Activated CD4-positive, alpha-beta memory T cell treated with anti-CD3 and anti-CD28 coated beads for 36 hours (primary cell): ENCODE measurements at regions not wholly inside any gene's neighbourhood (a gene's known extent, or its start where the extent isn't known, plus 50 kb on each side); places are given as distances from the start of the nearest gene placed in this dataset.

Experiments used
- CTCF ChIA-PET: fragments of 350-600 bp; sonication (Branson Sonifier 250); formaldehyde crosslinking; loops from one replicate; lab custom pipeline; 2021; ENCODE audit warnings: antibody characterized with exemption, inconsistent platforms; lab: Charles Lee
- POLR2A ChIA-PET: fragments of 350-600 bp; sonication (Branson Sonifier 250); formaldehyde crosslinking; loops from one replicate; lab custom pipeline; 2021; ENCODE audit warnings: antibody characterized with exemption; lab: Charles Lee
- DNase-seq: peaks from one replicate; pipeline ENCODE4 v3.0.0-alpha.2; 2020
- H3K27ac Mint-ChIP-seq: one replicate; pipeline ENCODE4 v1.8.0; 2021; ENCODE audit warnings: mixed read lengths
- H3K27me3 Mint-ChIP-seq: one replicate; pipeline ENCODE4 v1.8.0; 2021; ENCODE audit warnings: mixed read lengths
- H3K36me3 Mint-ChIP-seq: one replicate; pipeline ENCODE4 v1.8.0; 2021; ENCODE audit warnings: mixed read lengths
- H3K4me1 Mint-ChIP-seq: one replicate; pipeline ENCODE4 v1.8.0; 2021; ENCODE audit warnings: low read depth, mixed read lengths
- H3K4me3 Mint-ChIP-seq: one replicate; pipeline ENCODE4 v1.8.0; 2021; ENCODE audit warnings: mild to moderate bottlenecking, mixed read lengths
- H3K9me3 Mint-ChIP-seq: one replicate; pipeline ENCODE4 v1.8.0; 2021; ENCODE audit warnings: mixed read lengths
- intact Hi-C: fragments of 100-400 bp; cut with micrococcal nuclease; formaldehyde crosslinking; loops from one replicate; pipeline ENCODE4 v1.15.1; 2023

GRCh38 chr4:29046186-29046585, 1674.0 kb upstream of the PCDH7 start:
- H3K27me3 Mint-ChIP-seq, result no peaks in the 10 kb centered on the region
- no peak overlapping the region for H3K27ac Mint-ChIP-seq
- CTCF ChIA-PET, result no interaction called here
- POLR2A ChIA-PET, result no interaction called here
- H3K36me3 Mint-ChIP-seq, result no peaks in the 10 kb centered on the region
- H3K9me3 Mint-ChIP-seq, result peaks cover 8% of the 10 kb centered on the region
- DNase-seq, result no peak
- no peaks in the 10 kb centered on the region for H3K4me1 Mint-ChIP-seq
- intact Hi-C loops, result no loop called here
- no peak overlapping the region for H3K4me3 Mint-ChIP-seq

- Mint-ChIP-seq H3K27me3 (no peaks in the 10 kb centered on the region), H3K4me1 (no peaks in the 10 kb centered on the region), H3K27ac (no peak overlapping the region), H3K9me3 (peaks cover 8% of the 10 kb centered on the region), H3K36me3 (no peaks in the 10 kb centered on the region), H3K4me3 (no peak overlapping the region)
- ChIA-PET CTCF (no interaction called here), POLR2A (no interaction called here)
- DNase-seq, result no peak
- intact Hi-C loops, result no loop called here
Measured at GRCh38 chr4:29046781-29047180, 1673.4 kb upstream of the PCDH7 start.

GRCh38 chr4:29047341-29048041, 1672.7 kb upstream of the PCDH7 start:
- no peak overlapping the region for H3K27ac Mint-ChIP-seq
- H3K27me3 Mint-ChIP-seq, result no peaks in the 10 kb centered on the region
- H3K9me3 Mint-ChIP-seq, result peaks cover 8% of the 10 kb centered on the region
- H3K4me3 Mint-ChIP-seq, result no peak overlapping the region
- ChIA-PET POLR2A (no interaction called here), CTCF (no interaction called here)
- intact Hi-C loops, result no loop called here
- no peak for DNase-seq
- no peaks in the 10 kb centered on the region for H3K36me3 Mint-ChIP-seq
- H3K4me1 Mint-ChIP-seq, result no peaks in the 10 kb centered on the region

GRCh38 chr4:29051381-29051965, 1668.7 kb upstream of the PCDH7 start:
- DNase-seq, result no peak
- Mint-ChIP-seq H3K4me1 (no peaks in the 10 kb centered on the region), H3K4me3 (no peak overlapping the region), H3K27me3 (no peaks in the 10 kb centered on the region), H3K27ac (no peak overlapping the region), H3K36me3 (no peaks in the 10 kb centered on the region), H3K9me3 (peaks cover 8% of the 10 kb centered on the region)
- intact Hi-C loops, result no loop called here
- CTCF ChIA-PET, result no interaction called here
- POLR2A ChIA-PET, result no interaction called here

- ChIA-PET CTCF (no interaction called here), POLR2A (no interaction called here)
- H3K4me3 Mint-ChIP-seq, result no peak overlapping the region
- no peaks in the 10 kb centered on the region for H3K36me3 Mint-ChIP-seq
- no peaks in the 10 kb centered on the region for H3K4me1 Mint-ChIP-seq
- H3K9me3 Mint-ChIP-seq, result peaks cover 8% of the 10 kb centered on the region
- DNase-seq, result no peak
- intact Hi-C loops, result no loop called here
- H3K27ac Mint-ChIP-seq, result no peak overlapping the region
- H3K27me3 Mint-ChIP-seq, result no peaks in the 10 kb centered on the region
Measured at GRCh38 chr4:29052266-29052665, 1667.9 kb upstream of the PCDH7 start.

GRCh38 chr4:29058531-29058930, 1661.6 kb upstream of the PCDH7 start:
- ChIA-PET CTCF (no interaction called here), POLR2A (no interaction called here)
- no peak overlapping the region for H3K4me3 Mint-ChIP-seq
- no peaks in the 10 kb centered on the region for H3K27me3 Mint-ChIP-seq
- no peak for DNase-seq
- H3K4me1 Mint-ChIP-seq, result no peaks in the 10 kb centered on the region
- peaks cover 4% of the 10 kb centered on the region for H3K9me3 Mint-ChIP-seq
- intact Hi-C loops, result no loop called here
- no peaks in the 10 kb centered on the region for H3K36me3 Mint-ChIP-seq
- H3K27ac Mint-ChIP-seq, result no peak overlapping the region

- H3K9me3 Mint-ChIP-seq, result peaks cover 20% of the 10 kb centered on the region
- POLR2A ChIA-PET, result no interaction called here
- no peak overlapping the region for H3K4me3 Mint-ChIP-seq
- no peaks in the 10 kb centered on the region for H3K27me3 Mint-ChIP-seq
- H3K36me3 Mint-ChIP-seq, result no peaks in the 10 kb centered on the region
- intact Hi-C loops, result no loop called here
- H3K4me1 Mint-ChIP-seq, result no peaks in the 10 kb centered on the region
- DNase-seq, result no peak
- CTCF ChIA-PET, result no interaction called here
- H3K27ac Mint-ChIP-seq, result no peak overlapping the region
Measured at GRCh38 chr4:29066861-29067260, 1653.3 kb upstream of the PCDH7 start.

DNA sequence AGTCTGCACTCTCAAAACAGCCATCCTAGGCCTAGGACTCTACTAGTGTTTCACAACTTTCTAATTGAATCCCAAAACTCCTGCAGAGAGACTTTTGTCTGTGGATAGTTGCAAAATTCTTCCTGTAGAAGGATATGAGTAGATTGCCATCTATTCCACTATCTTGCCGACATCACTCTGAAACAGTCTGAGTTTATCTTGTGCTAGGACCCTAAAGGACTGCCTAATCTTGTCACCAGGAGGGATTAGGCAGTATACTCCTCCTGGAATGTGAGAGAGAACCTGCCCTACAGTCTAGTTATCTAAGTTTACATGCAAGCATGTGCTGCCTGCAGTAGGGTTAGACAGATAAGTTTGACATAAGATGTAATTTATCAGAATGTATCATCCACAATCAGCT, 1646.6 kb upstream of the PCDH7 start:
- ChIA-PET CTCF (no interaction called here), POLR2A (no interaction called here)
- DNase-seq, result no peak
- no peaks in the 10 kb centered on the region for H3K27me3 Mint-ChIP-seq
- peaks cover 30% of the 10 kb centered on the region for H3K9me3 Mint-ChIP-seq
- no peak overlapping the region for H3K27ac Mint-ChIP-seq
- H3K4me3 Mint-ChIP-seq, result no peak overlapping the region
- peaks cover 2% of the 10 kb centered on the region for H3K36me3 Mint-ChIP-seq
- no peaks in the 10 kb centered on the region for H3K4me1 Mint-ChIP-seq
- intact Hi-C loops, result no loop called here

- Mint-ChIP-seq H3K36me3 (peaks cover 2% of the 10 kb centered on the region), H3K27me3 (no peaks in the 10 kb centered on the region), H3K9me3 (peaks cover 19% of the 10 kb centered on the region), H3K27ac (no peak overlapping the region), H3K4me1 (no peaks in the 10 kb centered on the region), H3K4me3 (no peak overlapping the region)
- POLR2A ChIA-PET, result no interaction called here
- DNase-seq, result no peak
- CTCF ChIA-PET, result no interaction called here
- intact Hi-C loops, result no loop called here
Measured at GRCh38 chr4:29075366-29075765, 1644.8 kb upstream of the PCDH7 start.

GRCh38 chr4:29079260-29079659, 1640.9 kb upstream of the PCDH7 start:
- CTCF ChIA-PET, result no interaction called here
- DNase-seq, result no peak
- Mint-ChIP-seq H3K9me3 (peaks cover 9% of the 10 kb centered on the region), H3K27ac (no peak overlapping the region), H3K36me3 (no peaks in the 10 kb centered on the region), H3K4me1 (no peaks in the 10 kb centered on the region), H3K4me3 (no peak overlapping the region), H3K27me3 (no peaks in the 10 kb centered on the region)
- intact Hi-C loops, result no loop called here
- POLR2A ChIA-PET, result no interaction called here

GRCh38 chr4:29081234-29081955, 1638.8 kb upstream of the PCDH7 start:
- CTCF ChIA-PET, result no interaction called here
- intact Hi-C loops, result no loop called here
- H3K9me3 Mint-ChIP-seq, result peaks cover 13% of the 10 kb centered on the region

GRCh38 chr4:29082684-29083083, 1637.5 kb upstream of the PCDH7 start:
- ChIA-PET POLR2A (no interaction called here), CTCF (no interaction called here)
- no peak for DNase-seq
- H3K36me3 Mint-ChIP-seq, result no peaks in the 10 kb centered on the region
- H3K4me1 Mint-ChIP-seq, result no peaks in the 10 kb centered on the region
- no peak overlapping the region for H3K4me3 Mint-ChIP-seq
- H3K27ac Mint-ChIP-seq, result no peak overlapping the region
- no peaks in the 10 kb centered on the region for H3K27me3 Mint-ChIP-seq
- intact Hi-C loops, result no loop called here
- peaks cover 13% of the 10 kb centered on the region for H3K9me3 Mint-ChIP-seq

More at GRCh38 chr4:29081234-29081955, 1638.8 kb upstream of the PCDH7 start:
- POLR2A ChIA-PET, result no interaction called here
- Mint-ChIP-seq H3K4me1 (no peaks in the 10 kb centered on the region), H3K4me3 (no peak overlapping the region), H3K27ac (no peak overlapping the region), H3K36me3 (no peaks in the 10 kb centered on the region), H3K27me3 (no peaks in the 10 kb centered on the region)
- DNase-seq, result no peak

DNA sequence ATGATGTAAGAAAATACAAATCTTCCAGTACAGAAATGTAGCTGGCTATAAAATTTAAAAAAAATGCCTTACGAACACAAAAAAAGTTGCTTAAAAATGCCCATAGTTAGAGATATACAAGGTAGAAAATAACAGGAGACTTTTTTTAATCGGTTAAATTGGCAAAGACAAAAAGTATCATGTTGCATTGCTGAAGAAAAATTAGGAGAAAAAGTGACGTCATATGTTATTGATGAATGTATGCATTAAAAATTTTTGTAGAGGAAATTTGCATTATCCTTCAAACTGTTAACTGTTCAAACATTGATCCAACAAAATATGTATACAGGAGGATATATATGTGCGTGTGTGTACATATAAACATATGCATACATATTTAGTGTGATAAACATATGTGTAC, 1634.4 kb upstream of the PCDH7 start:
- intact Hi-C loops, result no loop called here
- no peaks in the 10 kb centered on the region for H3K36me3 Mint-ChIP-seq
- CTCF ChIA-PET, result no interaction called here
- no peak overlapping the region for H3K27ac Mint-ChIP-seq
- H3K27me3 Mint-ChIP-seq, result no peaks in the 10 kb centered on the region
- no peak for DNase-seq
- H3K4me1 Mint-ChIP-seq, result no peaks in the 10 kb centered on the region
- H3K9me3 Mint-ChIP-seq, result peaks cover 17% of the 10 kb centered on the region
- no peak overlapping the region for H3K4me3 Mint-ChIP-seq
- POLR2A ChIA-PET, result no interaction called here
